H9 (cell line): ENCODE measurements at regions not wholly inside any gene's neighbourhood (a gene's known extent, or its start where the extent isn't known, plus 50 kb on each side); places are given as distances from the start of the nearest gene placed in this dataset.

Experiments
- DNase-seq: peaks from one replicate; pipeline ENCODE4 v3.0.0-alpha.2; 2017
- H2AFZ ChIP-seq: one replicate; pipeline ENCODE4 v1.6.1; 2013; ENCODE audit warnings: mild to moderate bottlenecking, low read length, control low read depth, moderate library complexity
- H2AK5ac ChIP-seq: 2 replicates; pipeline ENCODE4 v1.6.1; 2013; ENCODE audit warnings: low read length, control low read depth, mixed read lengths; ENCODE audit not compliant: insufficient read length
- H2BK120ac ChIP-seq: one replicate; pipeline ENCODE4 v1.6.1; 2013; ENCODE audit warnings: low read depth, mild to moderate bottlenecking, low read length, control low read depth, inconsistent platforms; ENCODE audit not compliant: poor library complexity, severe bottlenecking
- H2BK12ac ChIP-seq: 2 replicates; pipeline ENCODE4 v1.6.1; 2013; ENCODE audit warnings: low read length, control low read depth, mixed read lengths, low read depth; ENCODE audit not compliant: insufficient read length
- H2BK15ac ChIP-seq: 2 replicates; pipeline ENCODE4 v1.6.1; 2013; ENCODE audit warnings: low read depth, low read length, control low read depth
- H2BK20ac ChIP-seq: one replicate; pipeline ENCODE4 v1.6.1; 2013; ENCODE audit warnings: low read depth, mild to moderate bottlenecking, low read length, control low read depth, inconsistent platforms; ENCODE audit not compliant: poor library complexity, severe bottlenecking
- H2BK5ac ChIP-seq: 2 replicates; pipeline ENCODE4 v1.6.1; 2013; ENCODE audit warnings: low read length, control low read depth, mixed read lengths; ENCODE audit not compliant: insufficient read length
- H3K14ac ChIP-seq: 2 replicates; pipeline ENCODE4 v1.6.1; 2013; ENCODE audit warnings: low read length, control low read depth; ENCODE audit not compliant: insufficient read depth
- H3K18ac ChIP-seq: 2 replicates; pipeline ENCODE4 v1.6.1; 2013; ENCODE audit warnings: low read depth, mild to moderate bottlenecking, mixed read lengths, low read length, control low read depth; ENCODE audit not compliant: insufficient read length
- H3K23ac ChIP-seq: 2 replicates; pipeline ENCODE4 v1.6.1; 2013; ENCODE audit warnings: low read length, control low read depth, mixed read lengths, low read depth; ENCODE audit not compliant: insufficient read length
- H3K23me2 ChIP-seq: 2 replicates; pipeline ENCODE4 v1.6.1; 2013; ENCODE audit warnings: low read depth, mild to moderate bottlenecking, mixed read lengths, low read length, control low read depth; ENCODE audit not compliant: insufficient read length, poor library complexity, severe bottlenecking
- H3K27ac ChIP-seq: 2 replicates; pipeline ENCODE4 v1.5.1; 2013; ENCODE audit warnings: low read length, control low read depth, mixed read lengths, low read depth; ENCODE audit not compliant: insufficient read length
- H3K27me3 ChIP-seq: 2 replicates; pipeline ENCODE4 v1.6.1; 2013; ENCODE audit warnings: low read length, control low read depth, inconsistent platforms; ENCODE audit not compliant: insufficient read depth
- H3K4ac ChIP-seq: 2 replicates; pipeline ENCODE4 v1.6.1; 2013; ENCODE audit warnings: low read depth, mild to moderate bottlenecking, control low read depth, inconsistent platforms, low read length, moderate library complexity
- H3K4me1 ChIP-seq: 2 replicates; pipeline ENCODE4 v1.6.1; 2013; ENCODE audit warnings: low read length, control low read depth, inconsistent platforms; ENCODE audit not compliant: insufficient read depth
- H3K4me2 ChIP-seq: 2 replicates; pipeline ENCODE4 v1.6.1; 2013; ENCODE audit warnings: low read length, control low read depth, mixed read lengths; ENCODE audit not compliant: insufficient read length, insufficient read depth
- H3K56ac ChIP-seq: 2 replicates; pipeline ENCODE4 v1.6.1; 2013; ENCODE audit warnings: low read depth, mild to moderate bottlenecking, mixed read lengths, low read length, control low read depth; ENCODE audit not compliant: insufficient read length
- H3K79me1 ChIP-seq: 2 replicates; pipeline ENCODE4 v1.6.1; 2013; ENCODE audit warnings: low read depth, mild to moderate bottlenecking, moderate library complexity, low read length, control low read depth, inconsistent platforms; ENCODE audit not compliant: insufficient read depth, poor library complexity, severe bottlenecking
- H3K79me2 ChIP-seq: 2 replicates; pipeline ENCODE4 v1.6.1; 2013; ENCODE audit warnings: low read length, control low read depth, inconsistent platforms; ENCODE audit not compliant: insufficient read depth
- H3K9ac ChIP-seq: 2 replicates; pipeline ENCODE4 v1.6.1; 2013; ENCODE audit warnings: low read length, control low read depth, mixed read lengths; ENCODE audit not compliant: insufficient read length; ENCODE audit errors: extremely low read depth
- H3K9me3 ChIP-seq: one replicate; pipeline ENCODE4 v1.6.1; 2013; ENCODE audit warnings: low read depth, low read length, inconsistent platforms; ENCODE audit not compliant: control insufficient read depth
- H3T11ph ChIP-seq: one replicate; pipeline ENCODE4 v1.6.1; 2013; ENCODE audit warnings: mild to moderate bottlenecking, low read length, control low read depth, inconsistent platforms
- H4K20me1 ChIP-seq: one replicate; pipeline ENCODE4 v1.6.1; 2013; ENCODE audit not compliant: control insufficient read depth, insufficient read length, insufficient read depth
- H4K5ac ChIP-seq: 2 replicates; pipeline ENCODE4 v1.6.1; 2013; ENCODE audit warnings: low read depth, mild to moderate bottlenecking, mixed read lengths, low read length, control low read depth; ENCODE audit not compliant: insufficient read length
- H4K8ac ChIP-seq: replicated peaks from 2 replicates; pipeline ENCODE4 v1.6.1; 2013; ENCODE audit warnings: low read length, control low read depth, mixed read lengths, low read depth; ENCODE audit not compliant: insufficient read length
- H4K91ac ChIP-seq: 2 replicates; pipeline ENCODE4 v1.6.1; 2013; ENCODE audit warnings: low read depth, mild to moderate bottlenecking, moderate library complexity, mixed read lengths, low read length, control low read depth; ENCODE audit not compliant: insufficient read length
- H3K27ac Mint-ChIP-seq, 3 experiments: 2 replicates in 2 of 3; 3 replicates in 1 of 3; pipeline ENCODE4 v1.8.0; 2020 to 2021; ENCODE audit warnings: mixed read lengths in 3 of 3, mild to moderate bottlenecking in 1 of 3, moderate library complexity in 1 of 3
- H3K27me3 Mint-ChIP-seq: 2 replicates; pipeline ENCODE4 v1.8.0; 2021; ENCODE audit warnings: low read depth, mild to moderate bottlenecking, moderate library complexity, mixed read lengths
- H3K36me3 Mint-ChIP-seq, 3 experiments: 2 replicates in 2 of 3; 3 replicates in 1 of 3; pipeline ENCODE4 v1.8.0; 2020 to 2021; ENCODE audit warnings: low read depth in 3 of 3, mixed read lengths in 3 of 3; ENCODE audit not compliant: insufficient read depth in 1 of 3
- H3K4me1 Mint-ChIP-seq, 2 experiments: 2 replicates each; pipeline ENCODE4 v1.8.0; 2020; ENCODE audit warnings: mixed read lengths in 2 of 2
- H3K4me3 Mint-ChIP-seq, 2 experiments: 2 replicates in 1 of 2; 3 replicates in 1 of 2; pipeline ENCODE4 v1.8.0; 2020 to 2021; ENCODE audit warnings: mild to moderate bottlenecking in 2 of 2, mixed read lengths in 2 of 2, moderate library complexity in 1 of 2
- H3K9me3 Mint-ChIP-seq, 2 experiments: 2 replicates in 1 of 2; 3 replicates in 1 of 2; pipeline ENCODE4 v1.8.0; 2020; ENCODE audit warnings: mild to moderate bottlenecking in 2 of 2, mixed read lengths in 2 of 2, moderate library complexity in 1 of 2
- WGBS: extraction: QIAGEN DNeasy Blood & Tissue Kit; methylation state at CpG from one replicate; pipeline ENCODE4 v1.1.7; 2013; ENCODE audit warnings: missing lambda C conversion rate, low lambda C conversion rate, mixed read lengths; ENCODE audit not compliant: insufficient read length; ENCODE audit errors: extremely low coverage; 5-methylcytosine and 5-hydroxymethylcytosine counted together
- TF ChIP-seq, protein P1 (sequence below): fragments of 200-600 bp; sonication (generic); conservative IDR thresholded peaks from 3 replicates; pipeline ENCODE4 v1.8.0; 2021; ENCODE audit warnings: antibody characterized with exemption, mild to moderate bottlenecking

DNA sequence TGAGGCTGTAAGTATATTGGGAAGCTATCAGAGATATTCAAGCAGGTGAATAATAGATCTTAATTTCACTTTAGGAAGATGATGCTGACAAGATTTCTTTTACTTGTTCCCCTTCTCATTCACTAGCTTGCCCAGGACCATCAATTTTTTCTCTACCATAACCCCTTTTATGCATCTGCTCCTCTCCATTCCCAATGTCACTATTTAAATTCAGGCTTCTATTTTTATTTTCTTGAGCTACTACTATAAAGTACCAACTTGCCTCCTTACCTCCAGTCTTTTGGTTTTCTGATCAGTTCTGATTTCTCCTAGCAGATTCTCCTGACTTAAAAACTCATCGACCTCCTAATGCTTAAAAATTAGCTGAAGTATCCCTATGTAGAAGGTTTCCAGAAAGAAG is 97.7 kb upstream of the SMIM30 start:
- H4K5ac ChIP-seq: no peak overlapping the region
- H3K4me3 Mint-ChIP-seq: no peak overlapping the region
- H4K8ac ChIP-seq: no peak overlapping the region
- H3K79me1 ChIP-seq: no peaks in the 10 kb centered on the region
- no peaks in the 10 kb centered on the region for H3K23me2 ChIP-seq
- no peak overlapping the region for H2AFZ ChIP-seq
- H2BK120ac ChIP-seq: no peak overlapping the region
- no peak overlapping the region for H3K23ac ChIP-seq
- no peak overlapping the region for H2BK20ac ChIP-seq
- no peaks in the 10 kb centered on the region for H3K36me3 Mint-ChIP-seq
- no peaks in the 10 kb centered on the region for H3K4me1 Mint-ChIP-seq
- no peak overlapping the region for H3K14ac ChIP-seq
- H4K20me1 ChIP-seq: no peaks in the 10 kb centered on the region
- no peaks in the 10 kb centered on the region for H3K9me3 Mint-ChIP-seq
- no peak overlapping the region for H2BK5ac ChIP-seq
- no peak overlapping the region for H3K27ac ChIP-seq
- H3K27ac Mint-ChIP-seq: no peak overlapping the region
- H3K27me3 ChIP-seq: no peaks in the 10 kb centered on the region
- no peaks in the 10 kb centered on the region for H3K4me1 ChIP-seq
- no peaks in the 10 kb centered on the region for H3K79me2 ChIP-seq
- H2AK5ac ChIP-seq: no peak overlapping the region
- H3K9me3 ChIP-seq: no peaks in the 10 kb centered on the region
- no peak overlapping the region for H2BK12ac ChIP-seq
- DNase-seq: no peak
- H3T11ph ChIP-seq: no peak overlapping the region
- no peak overlapping the region for H3K56ac ChIP-seq
- H2BK15ac ChIP-seq: no peak overlapping the region
- TF ChIP-seq, protein P1, sequence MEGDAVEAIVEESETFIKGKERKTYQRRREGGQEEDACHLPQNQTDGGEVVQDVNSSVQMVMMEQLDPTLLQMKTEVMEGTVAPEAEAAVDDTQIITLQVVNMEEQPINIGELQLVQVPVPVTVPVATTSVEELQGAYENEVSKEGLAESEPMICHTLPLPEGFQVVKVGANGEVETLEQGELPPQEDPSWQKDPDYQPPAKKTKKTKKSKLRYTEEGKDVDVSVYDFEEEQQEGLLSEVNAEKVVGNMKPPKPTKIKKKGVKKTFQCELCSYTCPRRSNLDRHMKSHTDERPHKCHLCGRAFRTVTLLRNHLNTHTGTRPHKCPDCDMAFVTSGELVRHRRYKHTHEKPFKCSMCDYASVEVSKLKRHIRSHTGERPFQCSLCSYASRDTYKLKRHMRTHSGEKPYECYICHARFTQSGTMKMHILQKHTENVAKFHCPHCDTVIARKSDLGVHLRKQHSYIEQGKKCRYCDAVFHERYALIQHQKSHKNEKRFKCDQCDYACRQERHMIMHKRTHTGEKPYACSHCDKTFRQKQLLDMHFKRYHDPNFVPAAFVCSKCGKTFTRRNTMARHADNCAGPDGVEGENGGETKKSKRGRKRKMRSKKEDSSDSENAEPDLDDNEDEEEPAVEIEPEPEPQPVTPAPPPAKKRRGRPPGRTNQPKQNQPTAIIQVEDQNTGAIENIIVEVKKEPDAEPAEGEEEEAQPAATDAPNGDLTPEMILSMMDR: no peak
- H3K4ac ChIP-seq: no peak overlapping the region
- WGBS: no CpG with 5 or more reads among the region's 1 CpG
- no peak overlapping the region for H3K18ac ChIP-seq
- no peak overlapping the region for H3K4me2 ChIP-seq
- H3K9ac ChIP-seq: no peak overlapping the region
- no peak overlapping the region for H4K91ac ChIP-seq
- no peaks in the 10 kb centered on the region; the same call in 1 of the 2 replicates for H3K27me3 Mint-ChIP-seq
